Chondrocyte (in vitro differentiated cells): ENCODE measurements at regions not wholly inside any gene's neighbourhood (a gene's known extent, or its start where the extent isn't known, plus 50 kb on each side); places are given as distances from the start of the nearest gene placed in this dataset.

ENCODE experiments used
- DNase-seq: peaks from one replicate; pipeline ENCODE4 v3.0.0; 2021; ENCODE audit warnings: mixed read lengths, low spot score
- H3K27ac Mint-ChIP-seq: one replicate; pipeline ENCODE4 v1.8.0; 2021; ENCODE audit warnings: mild to moderate bottlenecking, moderate library complexity, mixed read lengths; ENCODE audit not compliant: unreplicated experiment
- H3K27me3 Mint-ChIP-seq: 2 replicates; pipeline ENCODE4 v1.8.0; 2021; ENCODE audit warnings: low read depth, mixed read lengths
- H3K36me3 Mint-ChIP-seq: 2 replicates; pipeline ENCODE4 v1.8.0; 2021; ENCODE audit warnings: low read depth, mixed read lengths
- H3K4me1 Mint-ChIP-seq: 2 replicates; pipeline ENCODE4 v1.8.0; 2021; ENCODE audit warnings: low read depth, mild to moderate bottlenecking, mixed read lengths
- H3K4me3 Mint-ChIP-seq: one replicate; pipeline ENCODE4 v1.8.0; 2021; ENCODE audit warnings: mild to moderate bottlenecking, moderate library complexity, mixed read lengths; ENCODE audit not compliant: unreplicated experiment
- H3K9me3 Mint-ChIP-seq: 2 replicates; pipeline ENCODE4 v1.8.0; 2021; ENCODE audit warnings: low read depth, mixed read lengths
- TF ChIP-seq, protein P1 (sequence below): fragments of 200-600 bp; sonication (generic); IDR thresholded peaks from 2 replicates; pipeline ENCODE4 v1.5.0; 2021; ENCODE audit warnings: antibody characterized with exemption, mild to moderate bottlenecking, moderate library complexity

DNA sequence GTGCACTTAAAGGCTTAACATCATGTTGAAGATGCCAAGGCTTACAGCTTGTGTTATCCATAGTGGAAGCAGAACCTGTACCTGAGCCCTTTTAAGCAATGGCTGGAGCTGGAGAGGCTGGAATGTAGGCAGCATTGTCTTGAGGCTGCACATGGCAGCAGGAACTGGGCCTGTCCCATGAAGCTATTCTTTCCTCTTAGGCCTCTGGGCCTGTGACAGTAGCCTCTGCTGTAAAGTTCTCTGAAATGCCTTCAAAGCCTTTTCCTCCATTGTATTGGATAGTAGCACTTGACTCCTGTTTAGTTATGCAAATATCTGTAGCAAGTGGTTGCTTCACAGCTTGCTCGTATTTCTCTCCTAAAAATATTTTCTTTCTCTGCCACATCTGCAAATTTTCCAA is 127.4 kb upstream of the ANO5 start:
- TF ChIP-seq, protein P1, sequence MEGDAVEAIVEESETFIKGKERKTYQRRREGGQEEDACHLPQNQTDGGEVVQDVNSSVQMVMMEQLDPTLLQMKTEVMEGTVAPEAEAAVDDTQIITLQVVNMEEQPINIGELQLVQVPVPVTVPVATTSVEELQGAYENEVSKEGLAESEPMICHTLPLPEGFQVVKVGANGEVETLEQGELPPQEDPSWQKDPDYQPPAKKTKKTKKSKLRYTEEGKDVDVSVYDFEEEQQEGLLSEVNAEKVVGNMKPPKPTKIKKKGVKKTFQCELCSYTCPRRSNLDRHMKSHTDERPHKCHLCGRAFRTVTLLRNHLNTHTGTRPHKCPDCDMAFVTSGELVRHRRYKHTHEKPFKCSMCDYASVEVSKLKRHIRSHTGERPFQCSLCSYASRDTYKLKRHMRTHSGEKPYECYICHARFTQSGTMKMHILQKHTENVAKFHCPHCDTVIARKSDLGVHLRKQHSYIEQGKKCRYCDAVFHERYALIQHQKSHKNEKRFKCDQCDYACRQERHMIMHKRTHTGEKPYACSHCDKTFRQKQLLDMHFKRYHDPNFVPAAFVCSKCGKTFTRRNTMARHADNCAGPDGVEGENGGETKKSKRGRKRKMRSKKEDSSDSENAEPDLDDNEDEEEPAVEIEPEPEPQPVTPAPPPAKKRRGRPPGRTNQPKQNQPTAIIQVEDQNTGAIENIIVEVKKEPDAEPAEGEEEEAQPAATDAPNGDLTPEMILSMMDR, result no peak
- Mint-ChIP-seq H3K4me1 (no peaks in the 10 kb centered on the region), H3K27me3 (no peaks in the 10 kb centered on the region), H3K27ac (no peak overlapping the region), H3K4me3 (no peak overlapping the region), H3K9me3 (peaks cover 25% of the 10 kb centered on the region), H3K36me3 (no peaks in the 10 kb centered on the region)
- no peak for DNase-seq

DNA sequence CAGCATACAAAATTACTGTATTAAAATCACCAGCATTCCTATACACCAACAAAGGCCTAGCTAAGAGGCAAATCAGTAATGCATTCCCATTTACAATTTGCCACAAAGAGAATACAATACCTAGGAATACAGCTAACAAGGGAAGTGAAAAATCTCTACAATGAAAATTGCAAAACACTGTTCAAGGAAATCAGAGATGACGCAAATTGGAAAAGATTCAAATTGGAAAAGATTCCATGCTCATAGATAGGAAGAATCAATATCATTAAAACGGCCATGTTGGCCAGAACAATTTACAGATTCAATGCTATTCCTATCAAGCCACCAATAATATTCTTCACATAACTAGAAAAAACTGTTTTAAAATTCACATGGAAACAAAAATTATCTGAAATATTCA is 123.0 kb upstream of the ANO5 start:
- no peaks in the 10 kb centered on the region for H3K27me3 Mint-ChIP-seq
- H3K4me1 Mint-ChIP-seq, result no peaks in the 10 kb centered on the region
- no peak overlapping the region for H3K27ac Mint-ChIP-seq
- no peak for DNase-seq
- H3K4me3 Mint-ChIP-seq, result no peak overlapping the region
- TF ChIP-seq, protein P1, result no peak
- no peaks in the 10 kb centered on the region for H3K36me3 Mint-ChIP-seq
- H3K9me3 Mint-ChIP-seq, result peaks cover 30% of the 10 kb centered on the region

DNA sequence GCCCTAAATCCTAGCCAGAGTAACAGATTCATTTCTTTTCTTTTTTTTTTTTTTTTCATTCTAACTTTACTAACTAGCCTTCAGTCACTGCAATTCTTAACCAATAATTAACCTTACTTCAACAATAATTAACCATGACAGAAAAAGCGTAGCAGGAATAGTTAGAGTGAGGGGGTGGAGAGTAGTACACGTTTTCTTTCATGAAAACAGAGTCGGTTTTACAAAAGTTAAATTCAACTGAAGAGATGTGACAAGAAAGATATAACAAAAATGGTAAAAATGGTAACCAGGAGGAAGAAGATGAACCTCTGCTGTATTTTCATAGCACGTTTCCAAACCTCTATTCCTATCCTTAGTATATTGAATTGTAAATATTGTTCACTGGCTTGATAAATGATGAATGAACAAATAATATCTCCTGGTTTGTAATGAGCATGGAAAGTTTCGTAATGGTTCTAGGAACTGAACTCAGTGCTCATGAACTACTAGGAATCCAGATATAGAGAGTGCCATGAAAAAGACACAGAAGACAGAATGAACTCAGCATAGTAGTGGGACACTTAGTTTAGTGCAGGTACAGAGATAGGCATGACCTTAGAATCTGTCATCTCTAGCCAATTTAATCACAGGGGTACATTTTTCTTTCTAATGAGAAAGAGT is 116.5 kb upstream of the ANO5 start:
- Mint-ChIP-seq H3K27me3 (no peaks in the 10 kb centered on the region), H3K9me3 (peaks cover 5% of the 10 kb centered on the region)
- DNase-seq, result no peak

DNA sequence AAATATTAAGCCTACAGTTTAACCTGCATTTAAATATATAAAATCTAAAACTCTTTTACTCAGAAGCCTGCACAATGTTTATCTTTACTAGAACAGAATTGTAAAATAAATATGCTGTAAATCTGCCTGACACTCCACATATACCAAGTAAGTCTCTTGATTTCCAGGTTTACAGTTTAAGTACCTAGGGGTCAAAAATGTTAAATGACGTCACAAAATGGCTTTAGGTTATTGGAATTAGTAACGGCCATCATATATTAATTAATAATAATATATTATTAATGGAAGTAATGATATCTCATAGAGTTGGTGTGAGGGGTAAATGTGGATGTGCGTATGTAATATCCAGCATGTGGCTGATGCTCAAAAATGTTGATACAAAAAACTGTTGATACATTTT is 114.8 kb upstream of the ANO5 start:
- Mint-ChIP-seq H3K27me3 (no peaks in the 10 kb centered on the region), H3K4me1 (no peaks in the 10 kb centered on the region), H3K36me3 (no peaks in the 10 kb centered on the region), H3K9me3 (peaks cover 4% of the 10 kb centered on the region), H3K4me3 (no peak overlapping the region), H3K27ac (no peak overlapping the region)
- no peak for DNase-seq
- TF ChIP-seq, protein P1, result no peak

More for the DNA sequence above, 116.5 kb upstream of the ANO5 start:
- Mint-ChIP-seq H3K27ac (no peak overlapping the region), H3K4me3 (no peak overlapping the region), H3K4me1 (no peaks in the 10 kb centered on the region), H3K36me3 (no peaks in the 10 kb centered on the region)
- TF ChIP-seq, protein P1, result no peak

DNA sequence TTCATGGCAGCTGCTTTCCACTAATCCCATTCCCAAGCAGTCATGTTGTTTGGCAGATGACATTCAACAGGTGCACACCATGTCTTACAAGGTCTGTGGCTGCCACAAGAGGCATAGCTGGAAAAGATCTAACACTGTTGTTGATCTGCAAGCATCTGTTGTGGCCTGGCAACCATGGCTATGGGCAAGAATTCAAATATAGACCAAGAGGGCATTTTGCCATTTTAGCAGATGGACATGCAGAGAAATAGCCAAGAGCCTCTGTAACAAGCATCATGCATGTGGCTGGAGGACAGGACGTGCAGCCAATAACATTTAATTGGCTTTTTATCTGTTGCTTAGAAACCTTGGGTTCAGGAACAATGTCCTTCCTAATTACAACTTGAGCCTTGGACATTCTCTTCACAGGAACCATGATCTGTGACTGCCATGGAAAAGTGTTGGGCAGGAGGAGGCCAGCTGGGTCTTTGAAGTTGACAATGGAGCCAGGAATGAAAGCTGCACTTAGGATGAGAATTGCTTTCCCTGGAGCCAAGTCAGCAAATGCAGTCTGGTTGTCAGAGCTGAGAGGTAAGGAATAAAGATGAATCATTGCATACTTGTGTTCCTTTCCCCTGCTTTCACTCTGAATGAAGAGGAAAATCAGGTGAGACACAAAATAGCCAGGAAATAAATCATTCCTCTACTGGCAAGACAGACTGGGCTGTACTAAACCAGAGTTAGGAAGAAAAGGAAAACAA is 113.6 kb upstream of the ANO5 start:
- no peaks in the 10 kb centered on the region for H3K27me3 Mint-ChIP-seq
- peaks cover 4% of the 10 kb centered on the region for H3K9me3 Mint-ChIP-seq
- no peaks in the 10 kb centered on the region for H3K36me3 Mint-ChIP-seq
- DNase-seq, result no peak
- H3K4me3 Mint-ChIP-seq, result no peak overlapping the region
- TF ChIP-seq, protein P1, result no peak
- H3K27ac Mint-ChIP-seq, result no peak overlapping the region
- no peaks in the 10 kb centered on the region for H3K4me1 Mint-ChIP-seq
